Skeletal muscle tissue (tissue), 3 donors: ENCODE measurements at regions not wholly inside any gene's neighbourhood (a gene's known extent, or its start where the extent isn't known, plus 50 kb on each side); places are given as distances from the start of the nearest gene placed in this dataset.

ENCODE experiments used
- H3K27ac ChIP-seq: one replicate; pipeline ENCODE4 v1.7.0; 2013; ENCODE audit warnings: mild to moderate bottlenecking, low read depth, low read length, inconsistent platforms
- H3K27me3 ChIP-seq, 3 donors: one replicate each; pipeline ENCODE4 v1.7.0; 2013; ENCODE audit warnings: low read length in 3 of 3; ENCODE audit not compliant: control insufficient read depth in 3 of 3, insufficient read depth in 3 of 3
- H3K36me3 ChIP-seq, 3 donors: one replicate each; pipeline ENCODE4 v1.7.0; 2013; ENCODE audit warnings: low read length in 3 of 3; ENCODE audit not compliant: control insufficient read depth in 3 of 3, insufficient read depth in 3 of 3
- H3K4me1 ChIP-seq, 3 donors: one replicate each; pipeline ENCODE4 v1.7.0; 2013; ENCODE audit warnings: low read length in 3 of 3, mild to moderate bottlenecking in 3 of 3; ENCODE audit not compliant: control insufficient read depth in 3 of 3, insufficient read depth in 3 of 3
- H3K4me3 ChIP-seq, 3 donors: one replicate each; pipeline ENCODE4 v1.7.0; 2013; ENCODE audit warnings: low read length in 3 of 3
- H3K9ac ChIP-seq, 3 donors: one replicate each; pipeline ENCODE4 v1.7.0; 2013; ENCODE audit warnings: low read length in 3 of 3, mild to moderate bottlenecking in 3 of 3, moderate library complexity in 2 of 3, low read depth in 1 of 3
- H3K9me3 ChIP-seq, 3 donors: one replicate each; pipeline ENCODE4 v1.7.0; 2013; ENCODE audit warnings: low read length in 3 of 3; ENCODE audit not compliant: control insufficient read depth in 3 of 3
- donor health status: Osteomylitis.

DNA sequence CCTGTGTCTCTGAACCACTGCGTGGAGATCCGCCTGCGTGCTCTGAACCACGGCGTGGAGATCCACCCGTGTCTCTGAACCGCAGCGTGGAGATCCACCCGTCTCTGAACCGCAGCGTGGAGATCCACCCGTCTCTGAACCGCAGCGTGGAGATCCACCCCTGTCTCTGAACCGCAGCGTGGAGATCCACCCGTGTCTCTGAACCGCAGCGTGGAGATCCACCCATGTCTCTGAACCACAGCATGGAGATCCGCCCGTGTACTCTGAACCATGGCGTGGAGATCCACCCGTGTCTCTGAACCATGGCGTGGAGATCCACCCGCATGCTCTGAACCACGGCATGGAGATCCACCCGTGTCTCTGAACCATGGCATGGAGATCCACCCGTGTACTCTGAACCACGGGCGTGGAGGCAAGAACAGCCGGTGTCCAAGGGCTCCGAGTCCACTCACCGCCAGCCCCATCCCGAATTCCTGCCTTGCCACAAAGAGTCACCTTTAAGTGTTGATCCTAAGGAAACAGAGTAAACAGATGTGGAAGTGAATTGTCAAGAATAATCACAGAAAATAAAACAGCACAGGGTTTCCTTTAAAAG lies 659.4 kb downstream of the BRD1 start:
- Histone ChIP-seq H3K27me3 (peaks cover 0 to 5% (median 4%) of the 10 kb centered on the region in 3 donors), H3K9me3 (peaks cover 0 to 9% (median 0%) of the 10 kb centered on the region in 3 donors), H3K36me3 (no peaks in the 10 kb centered on the region), H3K4me3 (no peak overlapping the region), H3K27ac (no peak overlapping the region), H3K9ac (no peak overlapping the region), H3K4me1 (no peaks in the 10 kb centered on the region)

DNA sequence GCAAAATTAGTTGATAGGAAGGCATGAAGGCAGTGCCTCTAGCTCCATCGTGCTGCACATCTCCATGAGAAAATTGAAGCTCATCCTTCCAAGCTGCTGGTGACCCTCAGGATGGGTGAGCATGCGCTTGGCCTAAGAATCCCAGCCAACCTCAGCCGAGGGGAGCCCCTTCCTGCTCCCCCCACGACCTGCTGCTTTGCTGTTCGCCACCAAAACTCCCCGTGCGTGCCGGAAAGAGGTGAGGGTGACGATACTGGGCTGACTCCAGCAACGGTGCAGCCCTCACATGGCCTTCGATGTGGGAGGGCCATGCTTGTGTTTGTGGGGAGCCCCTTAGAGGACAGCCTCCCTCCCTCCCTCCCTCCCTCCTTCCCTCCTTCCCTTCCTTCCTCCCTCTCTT lies 660.9 kb downstream of the BRD1 start:
- no peak overlapping the region for H3K9ac ChIP-seq
- H3K27me3 ChIP-seq = peaks cover 0 to 5% (median 4%) of the 10 kb centered on the region in 3 donors
- H3K27ac ChIP-seq = no peak overlapping the region

DNA sequence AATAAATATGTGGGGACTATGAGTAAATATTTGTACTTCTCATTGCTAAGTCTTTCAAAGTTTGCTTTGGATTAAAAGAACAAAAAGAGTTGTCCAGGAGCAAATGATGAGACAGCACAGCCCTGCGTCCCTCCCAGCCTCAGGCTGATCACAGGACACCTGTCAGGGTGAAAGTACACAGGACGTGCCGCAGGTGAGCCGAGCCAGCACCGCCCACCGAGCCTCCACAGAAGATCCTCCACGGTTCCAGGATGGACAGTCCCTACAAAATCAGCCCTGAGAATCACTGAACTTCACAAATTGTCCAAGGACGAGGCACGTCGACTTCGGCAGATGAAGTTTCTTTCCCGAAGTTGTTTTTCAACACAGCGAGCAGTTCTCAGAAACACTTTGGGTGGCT lies 661.5 kb downstream of the BRD1 start:
- Histone ChIP-seq H3K27ac (no peak overlapping the region), H3K4me1 (no peaks in the 10 kb centered on the region), H3K27me3 (peaks cover 0 to 8% (median 5%) of the 10 kb centered on the region in 3 donors), H3K9ac (no peak overlapping the region), H3K9me3 (peaks cover 0 to 7% (median 0%) of the 10 kb centered on the region in 3 donors), H3K36me3 (no peaks in the 10 kb centered on the region), H3K4me3 (no peak overlapping the region)

More for the DNA sequence above, 660.9 kb downstream of the BRD1 start:
- Histone ChIP-seq H3K36me3 (no peaks in the 10 kb centered on the region), H3K9me3 (peaks cover 0 to 7% (median 0%) of the 10 kb centered on the region in 3 donors), H3K4me1 (no peaks in the 10 kb centered on the region), H3K4me3 (no peak overlapping the region)

DNA sequence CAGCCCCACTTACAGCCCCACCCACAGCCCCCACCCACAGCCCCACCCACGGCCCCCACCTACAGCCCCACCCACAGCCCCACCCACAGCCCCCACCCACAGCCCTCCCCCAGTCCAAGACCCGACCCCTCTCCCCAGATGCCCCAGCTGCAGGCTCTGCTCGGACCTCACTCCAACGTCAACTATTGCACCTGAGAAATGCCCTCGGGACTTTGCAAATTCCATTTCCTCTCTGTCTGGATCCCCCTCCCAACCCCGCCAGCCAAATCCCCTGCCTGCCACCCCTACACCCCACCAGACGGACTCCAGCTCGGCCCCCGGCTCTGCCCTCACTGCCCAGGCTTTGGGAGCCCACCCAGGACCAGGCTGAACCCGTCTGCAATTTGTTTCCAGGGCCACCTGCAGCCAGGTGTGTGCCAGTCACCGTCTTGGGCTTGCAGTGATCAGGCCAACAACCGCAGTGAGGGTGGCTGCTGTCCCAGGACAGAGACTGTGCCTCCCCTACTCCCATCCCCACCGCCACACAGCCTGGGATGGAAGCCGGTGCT lies 662.8 kb downstream of the BRD1 start:
- Histone ChIP-seq H3K4me1 (no peaks in the 10 kb centered on the region), H3K27ac (no peak overlapping the region), H3K27me3 (peaks cover 0 to 11% (median 5%) of the 10 kb centered on the region in 3 donors), H3K9me3 (peaks cover 0 to 2% (median 0%) of the 10 kb centered on the region in 3 donors), H3K36me3 (no peaks in the 10 kb centered on the region), H3K4me3 (no peak overlapping the region), H3K9ac (no peak overlapping the region)

DNA sequence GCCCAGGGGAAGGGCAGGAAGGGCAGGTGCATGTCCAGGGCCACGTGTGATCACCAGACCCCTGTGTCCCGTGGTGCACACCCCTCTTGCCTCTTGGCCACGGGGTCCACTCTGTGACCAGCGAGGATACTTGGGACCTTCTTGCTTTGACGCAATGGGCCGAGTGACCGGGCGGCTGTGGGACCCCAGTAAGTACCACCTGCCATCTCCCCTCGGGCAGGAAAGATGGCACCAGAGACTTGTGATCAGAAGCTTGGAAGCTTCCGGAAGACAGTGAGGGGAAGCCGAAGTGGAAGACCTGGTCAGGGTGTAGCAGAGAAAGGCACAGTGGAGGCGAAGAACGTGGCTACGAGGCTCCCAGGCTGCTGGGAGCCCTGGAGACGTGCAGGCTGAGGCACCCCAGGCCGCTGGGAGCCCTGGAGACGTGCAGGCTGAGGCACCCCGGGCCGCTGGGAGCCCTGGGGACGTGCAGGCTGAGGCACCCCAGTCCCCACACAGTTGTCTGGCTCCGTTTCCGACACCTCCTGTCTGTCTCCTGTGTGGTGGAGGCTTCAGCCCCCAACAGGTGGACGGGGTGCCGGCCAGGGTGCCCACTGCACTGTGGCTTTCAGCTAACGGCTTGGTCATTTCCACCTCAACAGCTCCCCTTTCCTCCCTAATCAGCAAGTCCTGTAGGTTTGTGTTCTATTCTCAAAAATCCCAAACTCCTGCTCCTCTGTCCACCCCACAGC lies 663.5 kb downstream of the BRD1 start:
- Histone ChIP-seq H3K27ac (no peak overlapping the region), H3K36me3 (no peaks in the 10 kb centered on the region), H3K9ac (no peak overlapping the region), H3K9me3 (peaks cover 0 to 2% (median 0%) of the 10 kb centered on the region in 3 donors), H3K4me1 (no peaks in the 10 kb centered on the region), H3K27me3 (peaks cover 6 to 12% (median 6%) of the 10 kb centered on the region in 3 donors), H3K4me3 (no peak overlapping the region)

DNA sequence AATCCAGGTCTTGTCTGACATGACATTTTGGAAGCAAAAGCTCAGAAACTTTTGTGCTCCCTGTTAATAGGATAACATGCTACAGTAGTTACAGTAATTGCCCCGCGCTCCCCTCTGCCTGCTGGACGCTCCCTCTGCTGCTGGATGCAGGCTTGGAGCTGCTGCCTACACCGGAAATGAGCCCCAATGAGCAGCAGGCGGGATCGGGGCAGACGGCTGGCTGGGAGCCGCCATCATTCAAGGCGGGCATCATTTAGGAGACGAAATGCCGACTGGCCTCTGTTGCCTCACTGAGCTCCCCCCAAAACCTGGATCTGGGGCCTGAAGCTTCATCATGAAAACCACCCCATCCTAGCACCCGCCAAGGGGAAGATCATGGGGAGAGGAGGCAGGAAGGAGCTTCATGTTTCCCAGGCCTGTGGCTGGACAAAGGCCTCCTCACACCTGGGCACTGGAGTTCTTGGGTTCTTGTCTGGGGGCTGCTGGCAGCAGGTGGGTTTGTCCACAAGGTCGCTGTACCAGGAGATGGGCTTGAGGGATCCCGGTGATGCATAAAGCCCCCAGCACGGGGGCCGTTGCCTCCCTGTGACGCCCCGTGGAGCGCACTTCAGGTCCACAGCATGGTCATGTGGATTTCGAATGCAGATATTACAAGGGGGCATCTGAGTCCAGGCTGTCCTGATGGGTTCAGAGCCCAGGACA lies 664.3 kb downstream of the BRD1 start:
- Histone ChIP-seq H3K4me1 (no peaks in the 10 kb centered on the region), H3K27me3 (peaks cover 6 to 19% (median 10%) of the 10 kb centered on the region in 3 donors), H3K9me3 (no peaks in the 10 kb centered on the region), H3K9ac (no peak overlapping the region), H3K4me3 (no peak overlapping the region), H3K36me3 (no peaks in the 10 kb centered on the region), H3K27ac (no peak overlapping the region)

DNA sequence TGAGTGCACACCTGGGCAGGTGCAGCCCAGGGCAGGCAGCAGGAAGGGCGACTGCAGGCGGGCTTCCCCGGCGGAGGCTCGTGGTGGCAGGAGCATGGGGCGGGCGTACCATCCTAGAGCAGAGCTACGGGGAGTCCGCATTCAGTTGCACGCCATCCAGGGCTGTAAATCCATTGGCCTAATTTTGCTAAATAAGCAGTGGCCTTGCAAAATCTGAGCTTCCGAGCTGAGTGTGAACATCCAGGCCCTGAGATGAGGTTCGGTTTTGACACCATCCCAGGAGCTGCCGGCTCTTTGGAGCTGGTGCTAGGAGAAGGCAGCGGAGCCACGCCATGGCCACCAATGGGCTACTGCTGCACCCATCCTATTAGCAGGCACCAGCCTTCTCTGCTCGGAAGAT lies 664.8 kb downstream of the BRD1 start:
- Histone ChIP-seq H3K27me3 (peaks cover 6 to 22% (median 11%) of the 10 kb centered on the region in 3 donors), H3K27ac (no peak overlapping the region), H3K4me1 (no peaks in the 10 kb centered on the region), H3K36me3 (no peaks in the 10 kb centered on the region), H3K9ac (no peak overlapping the region), H3K9me3 (no peaks in the 10 kb centered on the region), H3K4me3 (no peak overlapping the region)

DNA sequence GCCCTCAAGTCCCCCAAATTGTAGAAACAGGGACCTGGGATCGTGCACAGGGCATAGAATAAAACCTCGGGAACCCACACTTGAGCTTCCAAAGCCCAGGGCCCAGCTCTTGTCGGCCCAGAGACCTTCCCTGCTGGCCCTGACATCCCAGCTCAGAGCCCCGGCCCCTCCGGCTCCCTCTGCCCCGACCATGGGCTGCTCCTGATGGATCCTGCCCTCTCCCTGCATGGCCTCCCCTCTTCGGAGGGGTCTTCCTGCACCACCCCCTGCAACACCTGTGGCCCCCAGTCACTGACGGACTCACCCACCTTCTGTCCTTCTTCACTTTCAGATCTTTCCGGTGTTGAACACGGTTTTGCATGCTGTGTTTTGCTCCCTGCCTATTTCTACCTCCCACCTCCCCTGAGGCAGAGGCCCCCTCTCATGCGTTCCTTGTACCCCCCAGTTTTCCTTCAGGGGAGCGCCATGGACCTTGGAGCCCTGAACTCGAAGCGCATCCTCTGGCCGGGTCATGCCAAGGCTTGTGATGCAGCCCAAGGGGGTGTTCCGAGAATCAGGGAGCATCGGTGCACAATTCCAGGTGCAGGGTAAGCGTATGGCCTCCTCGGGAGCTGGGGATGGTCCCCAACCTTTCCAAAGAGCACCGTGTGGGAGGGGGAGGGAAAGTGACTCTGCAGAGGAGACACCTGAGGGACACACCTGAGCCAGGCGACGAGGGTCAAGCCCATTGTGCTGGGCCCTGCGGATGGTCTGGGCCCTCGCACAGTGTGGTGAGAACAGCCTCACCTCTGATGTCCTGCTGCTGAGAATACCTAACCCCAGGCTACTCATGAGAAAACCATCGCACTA lies 666.4 kb downstream of the BRD1 start:
- H3K36me3 ChIP-seq = no peaks in the 10 kb centered on the region
- H3K27me3 ChIP-seq = peaks cover 6 to 28% (median 15%) of the 10 kb centered on the region in 3 donors
- H3K4me3 ChIP-seq = no peak overlapping the region
- no peak overlapping the region for H3K9ac ChIP-seq
- no peak overlapping the region for H3K27ac ChIP-seq
- no peaks in the 10 kb centered on the region for H3K9me3 ChIP-seq
- no peaks in the 10 kb centered on the region for H3K4me1 ChIP-seq

DNA sequence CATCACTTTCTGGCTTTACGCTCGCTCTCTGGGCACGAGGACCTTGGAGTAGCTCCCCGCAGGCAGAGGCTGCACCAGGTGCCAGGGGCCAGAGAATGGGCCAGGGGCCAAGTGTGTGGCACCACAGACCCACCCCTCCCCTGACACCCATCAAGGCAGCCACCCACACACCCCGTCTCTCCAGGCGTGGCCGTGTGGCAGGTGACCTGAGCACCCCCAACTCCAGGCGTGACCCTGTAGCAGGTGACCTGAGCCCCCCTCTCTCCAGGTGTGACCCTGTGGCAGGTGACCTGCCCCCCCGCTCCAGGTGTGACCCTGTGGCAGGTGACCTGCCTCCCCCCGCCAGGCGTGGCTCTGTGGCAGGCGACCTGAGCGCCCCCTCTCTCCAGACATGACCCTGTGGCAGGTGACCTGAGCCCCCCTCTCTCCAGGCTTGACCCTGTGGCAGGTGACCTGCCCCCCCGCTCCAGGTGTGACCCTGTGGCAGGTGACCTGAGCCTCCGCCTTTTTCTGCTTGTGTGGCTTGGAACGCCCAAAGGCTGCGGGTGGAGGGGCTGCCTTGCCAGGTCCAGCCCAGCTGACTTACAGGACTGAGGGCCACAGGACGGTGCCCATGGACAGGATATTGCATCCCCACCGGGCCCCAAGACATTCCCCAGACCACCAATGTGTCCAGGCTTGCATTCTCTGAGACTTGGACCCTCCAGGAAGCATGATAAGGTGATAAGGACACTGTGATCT lies 667.2 kb downstream of the BRD1 start:
- Histone ChIP-seq H3K27ac (no peak overlapping the region), H3K4me3 (no peak overlapping the region), H3K4me1 (no peaks in the 10 kb centered on the region), H3K27me3 (peaks cover 6 to 28% (median 15%) of the 10 kb centered on the region in 3 donors), H3K36me3 (no peaks in the 10 kb centered on the region), H3K9me3 (no peaks in the 10 kb centered on the region), H3K9ac (no peak overlapping the region)
